ENCODE measurements at regions not wholly inside any gene's neighbourhood (a gene's known extent, or its start where the extent isn't known, plus 50 kb on each side); places are given as distances from the start of the nearest gene placed in this dataset.

DNA sequence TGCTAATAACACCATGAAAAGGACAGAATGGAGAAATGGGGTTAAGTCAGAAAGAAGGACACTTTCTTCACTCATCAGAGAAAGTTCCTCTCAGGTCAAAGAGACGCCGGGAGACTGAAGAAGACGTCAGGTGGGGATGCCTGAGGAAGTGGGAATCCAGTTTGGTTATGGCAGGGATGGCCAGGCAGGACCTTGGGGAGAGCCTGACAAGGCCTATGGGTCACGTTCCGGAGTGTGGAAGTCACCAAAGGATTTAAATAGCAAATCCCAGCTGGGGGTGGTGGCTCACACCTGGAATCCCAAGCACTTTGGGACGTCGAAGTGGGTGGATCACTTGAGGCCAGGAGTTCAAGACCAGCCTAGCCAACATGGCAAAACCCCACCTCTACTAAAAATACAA lies 432.7 kb upstream of the SMIM21 start:
- ChIA-PET CTCF (no interaction called here), POLR2A (no interaction called here)
- no peak for DNase-seq (ENCODE audit: extremely low spot score)
- no peak for TF ChIP-seq CTCF (IDR thresholded peaks at IDR 0.05; ENCODE audit: control extremely low read depth, extremely low read depth, low read depth, missing control alignments)

DNA sequence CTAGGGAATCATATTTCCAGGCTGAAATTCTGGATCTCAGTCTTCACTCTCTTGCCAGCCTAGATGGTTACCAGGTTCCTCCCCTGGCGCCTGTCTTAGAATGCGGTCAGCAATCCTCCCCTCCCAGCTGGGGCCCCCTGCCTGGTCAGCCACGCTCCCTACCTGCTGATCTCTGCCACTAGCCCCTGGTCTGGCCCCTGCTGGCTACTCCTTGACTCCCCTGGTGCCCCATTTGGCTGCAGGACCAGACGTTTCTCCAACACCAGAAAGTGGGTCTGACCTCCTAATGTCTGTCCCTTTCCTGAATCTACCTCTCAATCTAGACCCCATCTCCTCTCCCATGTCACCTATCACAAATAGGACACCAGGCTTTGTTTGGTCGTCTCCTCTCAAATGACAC lies 432.0 kb upstream of the SMIM21 start:
- ChIA-PET CTCF (no interaction called here), POLR2A (no interaction called here)
- TF ChIP-seq CTCF (IDR thresholded peaks at IDR 0.05; ENCODE audit: control extremely low read depth, extremely low read depth, low read depth, missing control alignments), result no peak

DNA sequence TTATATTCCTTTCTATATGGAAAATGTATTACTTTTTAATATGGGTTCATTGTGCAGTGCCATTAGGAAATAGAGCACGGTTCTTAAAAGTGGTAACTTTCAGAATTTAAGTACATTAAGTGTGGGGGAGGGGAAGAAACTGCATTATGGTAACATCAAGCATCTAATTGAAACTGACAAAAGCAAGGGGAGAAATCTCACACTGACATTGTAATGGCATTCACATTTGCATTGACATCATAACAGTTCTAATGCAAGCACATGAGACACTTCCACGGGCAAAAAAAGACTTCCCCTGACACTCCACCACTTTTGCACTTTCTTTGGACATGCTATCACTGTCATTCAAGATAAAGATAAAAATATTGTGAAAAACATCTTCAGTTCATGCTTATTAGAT lies 431.3 kb upstream of the SMIM21 start:
- CTCF ChIA-PET, result no interaction called here
- DNase-seq (ENCODE audit: extremely low spot score), result no peak

More for the DNA sequence above, 432.0 kb upstream of the SMIM21 start:
- DNase-seq (ENCODE audit: extremely low spot score), result no peak

GRCh38 chr18:75857558-75857957 lies 430.1 kb upstream of the SMIM21 start:
- ChIA-PET CTCF (interaction anchor here (1.1 kb wide), 1 partner anchor 44 kb away, joined by 4 read pairs; no protein-coding TSS in a partner anchor), POLR2A (no interaction called here)
- no peak for TF ChIP-seq CTCF (IDR thresholded peaks at IDR 0.05; ENCODE audit: control extremely low read depth, extremely low read depth, low read depth, missing control alignments)
- DNase-seq (ENCODE audit: extremely low spot score), result no peak

More for the DNA sequence above, 431.3 kb upstream of the SMIM21 start:
- TF ChIP-seq CTCF (IDR thresholded peaks at IDR 0.05; ENCODE audit: control extremely low read depth, extremely low read depth, low read depth, missing control alignments), result no peak
- POLR2A ChIA-PET, result no interaction called here

DNA sequence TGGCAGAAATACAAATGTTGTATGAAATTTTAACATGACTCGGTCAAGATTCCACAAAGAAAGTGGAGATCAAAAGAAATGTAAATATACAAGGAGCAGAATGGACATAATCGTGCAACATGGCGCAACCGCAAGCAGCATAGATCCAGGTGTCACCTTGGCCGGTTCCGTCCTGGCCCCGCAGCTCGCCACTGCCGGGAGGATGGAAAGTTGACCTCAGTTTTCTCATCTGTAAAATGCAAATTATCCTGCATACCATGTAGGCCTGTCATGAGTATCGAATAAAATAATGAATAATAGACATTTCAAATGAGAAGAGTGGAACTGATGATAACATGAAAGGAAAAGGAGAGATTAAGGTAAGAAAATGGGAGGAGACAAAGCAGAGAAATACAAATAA lies 427.3 kb upstream of the SMIM21 start:
- POLR2A ChIA-PET, result no interaction called here
- CTCF ChIA-PET, result no interaction called here
- no peak for DNase-seq (ENCODE audit: extremely low spot score)
- no peak for TF ChIP-seq CTCF (IDR thresholded peaks at IDR 0.05; ENCODE audit: control extremely low read depth, extremely low read depth, low read depth, missing control alignments)

DNA sequence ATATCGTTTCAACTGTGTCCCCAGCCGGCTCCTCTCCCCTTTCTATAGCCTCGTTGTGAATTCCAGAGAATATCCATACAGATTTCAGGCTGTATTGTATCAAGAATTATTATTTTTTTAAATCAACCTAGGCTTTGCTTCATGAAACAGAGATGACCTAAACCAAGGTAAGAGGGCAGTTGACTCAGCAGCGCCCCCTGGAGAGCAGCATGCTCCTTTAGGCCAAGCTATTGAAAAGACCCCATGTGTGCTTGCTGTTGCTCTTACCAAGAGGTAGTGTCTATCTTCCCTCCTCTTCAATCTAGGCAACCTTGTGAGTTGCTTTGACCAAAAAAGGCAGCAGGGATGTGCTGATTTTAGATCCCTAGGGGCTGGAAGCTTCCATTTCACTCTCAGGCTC lies 426.7 kb upstream of the SMIM21 start:
- no peak for DNase-seq (ENCODE audit: extremely low spot score)
- no peak for TF ChIP-seq CTCF (IDR thresholded peaks at IDR 0.05; ENCODE audit: control extremely low read depth, extremely low read depth, low read depth, missing control alignments)

DNA sequence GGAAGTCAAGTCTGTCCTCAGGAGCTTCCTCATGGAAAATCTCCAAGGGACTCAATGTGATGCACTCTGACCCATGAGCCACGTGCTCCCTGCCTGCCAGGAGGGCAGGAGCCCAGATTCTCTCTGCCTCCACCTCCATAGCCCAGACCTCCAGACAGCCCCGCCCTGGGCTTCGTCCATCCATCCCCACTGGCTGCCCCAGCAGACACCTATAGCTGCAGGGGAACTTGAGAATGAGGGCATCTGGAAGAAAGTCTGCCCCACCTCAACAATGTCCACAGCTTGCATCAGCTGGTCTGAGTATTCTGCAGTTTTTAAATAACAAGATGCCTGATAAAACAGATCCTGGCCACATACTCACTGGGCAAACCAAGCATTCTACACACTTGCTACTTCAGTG lies 418.8 kb upstream of the SMIM21 start:
- POLR2A ChIA-PET, result no interaction called here
- no peak for DNase-seq (ENCODE audit: extremely low spot score)
- CTCF ChIA-PET, result no interaction called here
- TF ChIP-seq CTCF (IDR thresholded peaks at IDR 0.05; ENCODE audit: control extremely low read depth, extremely low read depth, low read depth, missing control alignments), result no peak

More for the DNA sequence above, 426.7 kb upstream of the SMIM21 start:
- POLR2A ChIA-PET, result no interaction called here
- CTCF ChIA-PET, result no interaction called here
